ENCODE measurements at regions not wholly inside any gene's neighbourhood (a gene's known extent, or its start where the extent isn't known, plus 50 kb on each side); places are given as distances from the start of the nearest gene placed in this dataset.
A peak's percentile ranks its signal among the peaks of the same experiment; 100 is the strongest.

GRCh38 chr15:95210436-95210981 is 979.1 kb downstream of the MCTP2 start:
- FAIRE-seq (no peak), DNase-seq (ENCODE audit: insufficient read length, low spot score) (no peak)
- TF ChIP-seq POLR2A (IDR thresholded peaks at IDR 0.05; ENCODE audit: low read depth, low read length) (no peak), POU2F2 (IDR thresholded peaks at IDR 0.05; ENCODE audit: low read depth, low read length) (no peak), POLR2AphosphoS5 (IDR thresholded peaks at IDR 0.05; ENCODE audit: low read depth, low read length) (no peak), TAF1 (IDR thresholded peaks at IDR 0.05; ENCODE audit: low read depth, low read length) (no peak), SPI1 (IDR thresholded peaks at IDR 0.05; ENCODE audit: low read depth, low read length) (no peak), PAX5 (IDR thresholded peaks at IDR 0.05; ENCODE audit: insufficient read depth, low read length, severe bottlenecking) (no peak)

GRCh38 chr15:95215017-95215416 is 983.7 kb downstream of the MCTP2 start:
- FAIRE-seq (no peak), DNase-seq (ENCODE audit: insufficient read length, low spot score) (no peak)
- no peak for TF ChIP-seq SPI1 (IDR thresholded peaks at IDR 0.05; ENCODE audit: low read depth, low read length)
- no peak for TF ChIP-seq POLR2A (IDR thresholded peaks at IDR 0.05; ENCODE audit: low read depth, low read length)
- no peak for TF ChIP-seq POLR2AphosphoS5 (IDR thresholded peaks at IDR 0.05; ENCODE audit: low read depth, low read length)
- no peak for TF ChIP-seq PAX5 (IDR thresholded peaks at IDR 0.05; ENCODE audit: insufficient read depth, low read length, severe bottlenecking)
- TF ChIP-seq POU2F2 (IDR thresholded peaks at IDR 0.05; ENCODE audit: low read depth, low read length), result no peak
- TF ChIP-seq TAF1 (IDR thresholded peaks at IDR 0.05; ENCODE audit: low read depth, low read length), result no peak

- TF ChIP-seq POU2F2 (IDR thresholded peaks at IDR 0.05; ENCODE audit: low read depth, low read length) (no peak), POLR2AphosphoS5 (IDR thresholded peaks at IDR 0.05; ENCODE audit: low read depth, low read length) (no peak)
- no peak for FAIRE-seq
Measured at GRCh38 chr15:95226835-95227234, 995.5 kb downstream of the MCTP2 start.

GRCh38 chr15:95227235-95227634 is 995.9 kb downstream of the MCTP2 start:
- FAIRE-seq (no peak), DNase-seq (ENCODE audit: insufficient read length, low spot score) (no peak)
- TF ChIP-seq PAX5 (IDR thresholded peaks at IDR 0.05; ENCODE audit: insufficient read depth, low read length, severe bottlenecking) (no peak), SPI1 (IDR thresholded peaks at IDR 0.05; ENCODE audit: low read depth, low read length) (peak; percentile 78)

More at GRCh38 chr15:95226835-95227234, 995.5 kb downstream of the MCTP2 start:
- no peak for DNase-seq (ENCODE audit: insufficient read length, low spot score)

GRCh38 chr15:95228856-95229555 is 997.6 kb downstream of the MCTP2 start:
- FAIRE-seq (no peak), DNase-seq (ENCODE audit: insufficient read length, low spot score) (no peak)
- TF ChIP-seq POLR2A (IDR thresholded peaks at IDR 0.05; ENCODE audit: low read depth, low read length) (no peak), PAX5 (IDR thresholded peaks at IDR 0.05; ENCODE audit: insufficient read depth, low read length, severe bottlenecking) (no peak), POU2F2 (IDR thresholded peaks at IDR 0.05; ENCODE audit: low read depth, low read length) (no peak), SPI1 (IDR thresholded peaks at IDR 0.05; ENCODE audit: low read depth, low read length) (no peak), POLR2AphosphoS5 (IDR thresholded peaks at IDR 0.05; ENCODE audit: low read depth, low read length) (no peak), TAF1 (IDR thresholded peaks at IDR 0.05; ENCODE audit: low read depth, low read length) (no peak)

GRCh38 chr15:95235033-95235432 is 1003.7 kb downstream of the MCTP2 start:
- DNase-seq (ENCODE audit: insufficient read length, low spot score) (no peak), FAIRE-seq (no peak)
- no peak for TF ChIP-seq SPI1 (IDR thresholded peaks at IDR 0.05; ENCODE audit: low read depth, low read length)
- no peak for TF ChIP-seq POLR2A (IDR thresholded peaks at IDR 0.05; ENCODE audit: low read depth, low read length)
- TF ChIP-seq PAX5 (IDR thresholded peaks at IDR 0.05; ENCODE audit: insufficient read depth, low read length, severe bottlenecking), result no peak
- TF ChIP-seq POU2F2 (IDR thresholded peaks at IDR 0.05; ENCODE audit: low read depth, low read length), result no peak
- TF ChIP-seq POLR2AphosphoS5 (IDR thresholded peaks at IDR 0.05; ENCODE audit: low read depth, low read length), result no peak
- no peak for TF ChIP-seq TAF1 (IDR thresholded peaks at IDR 0.05; ENCODE audit: low read depth, low read length)

- no peak for DNase-seq (ENCODE audit: insufficient read length, low spot score)
- TF ChIP-seq POU2F2 (IDR thresholded peaks at IDR 0.05; ENCODE audit: low read depth, low read length), result no peak
- no peak for TF ChIP-seq TAF1 (IDR thresholded peaks at IDR 0.05; ENCODE audit: low read depth, low read length)
- TF ChIP-seq PAX5 (IDR thresholded peaks at IDR 0.05; ENCODE audit: insufficient read depth, low read length, severe bottlenecking), result no peak
- TF ChIP-seq POLR2A (IDR thresholded peaks at IDR 0.05; ENCODE audit: low read depth, low read length), result no peak
- no peak for TF ChIP-seq SPI1 (IDR thresholded peaks at IDR 0.05; ENCODE audit: low read depth, low read length)
- TF ChIP-seq POLR2AphosphoS5 (IDR thresholded peaks at IDR 0.05; ENCODE audit: low read depth, low read length), result no peak
- peak; percentile 5 for FAIRE-seq
Measured at GRCh38 chr15:95247071-95247984, 1016.0 kb downstream of the MCTP2 start.

- FAIRE-seq (no peak), DNase-seq (ENCODE audit: insufficient read length, low spot score) (no peak)
- TF ChIP-seq SPI1 (IDR thresholded peaks at IDR 0.05; ENCODE audit: low read depth, low read length) (no peak), POLR2A (IDR thresholded peaks at IDR 0.05; ENCODE audit: low read depth, low read length) (no peak), TAF1 (IDR thresholded peaks at IDR 0.05; ENCODE audit: low read depth, low read length) (no peak), PAX5 (IDR thresholded peaks at IDR 0.05; ENCODE audit: insufficient read depth, low read length, severe bottlenecking) (no peak), POU2F2 (IDR thresholded peaks at IDR 0.05; ENCODE audit: low read depth, low read length) (no peak), POLR2AphosphoS5 (IDR thresholded peaks at IDR 0.05; ENCODE audit: low read depth, low read length) (no peak)
Measured at GRCh38 chr15:95249524-95249923, 1018.2 kb downstream of the MCTP2 start.

GRCh38 chr15:95252404-95252803 is 1021.0 kb downstream of the MCTP2 start:
- TF ChIP-seq POU2F2 (IDR thresholded peaks at IDR 0.05; ENCODE audit: low read depth, low read length), result no peak
- no peak for TF ChIP-seq POLR2AphosphoS5 (IDR thresholded peaks at IDR 0.05; ENCODE audit: low read depth, low read length)
- TF ChIP-seq PAX5 (IDR thresholded peaks at IDR 0.05; ENCODE audit: insufficient read depth, low read length, severe bottlenecking), result no peak
- no peak for TF ChIP-seq SPI1 (IDR thresholded peaks at IDR 0.05; ENCODE audit: low read depth, low read length)
- TF ChIP-seq TAF1 (IDR thresholded peaks at IDR 0.05; ENCODE audit: low read depth, low read length), result no peak
- TF ChIP-seq POLR2A (IDR thresholded peaks at IDR 0.05; ENCODE audit: low read depth, low read length), result no peak
- no peak for FAIRE-seq
- no peak for DNase-seq (ENCODE audit: insufficient read length, low spot score)

All from GM12891 (cell line).